Right atrium auricular region (tissue), 2 donors: ENCODE measurements at regions not wholly inside any gene's neighbourhood (a gene's known extent, or its start where the extent isn't known, plus 50 kb on each side); places are given as distances from the start of the nearest gene placed in this dataset.

Experiments used
- DNase-seq: peaks from one replicate; pipeline ENCODE4 v3.0.0-alpha.2; 2019; ENCODE audit warnings: low spot score
- H3K27ac ChIP-seq, 2 donors: fragments of 200-600 bp; sonication (generic); 1 replicate in 1 of 2; 2 replicates in 1 of 2; pipeline ENCODE4 v1.5.1; 2016 to 2019
- H3K27me3 ChIP-seq, 2 donors: fragments of 200-600 bp; sonication (generic); one replicate each; pipeline versions ENCODE4 v1.5.1 to v1.6.0; 2017 to 2019
- H3K36me3 ChIP-seq: fragments of 200-600 bp; sonication (generic); one replicate; pipeline ENCODE4 v1.5.1; 2016
- H3K4me1 ChIP-seq, 2 donors: fragments of 200-600 bp; sonication (generic); one replicate each; pipeline versions ENCODE4 v1.5.1 to v1.6.0; 2017 to 2019
- H3K4me3 ChIP-seq, 2 donors: fragments of 200-600 bp; sonication (generic); 1 replicate in 1 of 2; 2 replicates in 1 of 2; pipeline ENCODE4 v1.5.1; 2017 to 2019; ENCODE audit warnings: mild to moderate bottlenecking in 1 of 2, moderate library complexity in 1 of 2
- H3K9me3 ChIP-seq, 2 donors: fragments of 200-600 bp; sonication (generic); one replicate each; pipeline ENCODE4 v1.5.1; 2019
- TF ChIP-seq, protein P1 (sequence below), 2 donors: fragments of 200-600 bp; sonication (generic); IDR thresholded peaks; one replicate each; pipeline ENCODE4 v1.5.1; 2019; ENCODE audit warnings: antibody characterized with exemption in 2 of 2

DNA sequence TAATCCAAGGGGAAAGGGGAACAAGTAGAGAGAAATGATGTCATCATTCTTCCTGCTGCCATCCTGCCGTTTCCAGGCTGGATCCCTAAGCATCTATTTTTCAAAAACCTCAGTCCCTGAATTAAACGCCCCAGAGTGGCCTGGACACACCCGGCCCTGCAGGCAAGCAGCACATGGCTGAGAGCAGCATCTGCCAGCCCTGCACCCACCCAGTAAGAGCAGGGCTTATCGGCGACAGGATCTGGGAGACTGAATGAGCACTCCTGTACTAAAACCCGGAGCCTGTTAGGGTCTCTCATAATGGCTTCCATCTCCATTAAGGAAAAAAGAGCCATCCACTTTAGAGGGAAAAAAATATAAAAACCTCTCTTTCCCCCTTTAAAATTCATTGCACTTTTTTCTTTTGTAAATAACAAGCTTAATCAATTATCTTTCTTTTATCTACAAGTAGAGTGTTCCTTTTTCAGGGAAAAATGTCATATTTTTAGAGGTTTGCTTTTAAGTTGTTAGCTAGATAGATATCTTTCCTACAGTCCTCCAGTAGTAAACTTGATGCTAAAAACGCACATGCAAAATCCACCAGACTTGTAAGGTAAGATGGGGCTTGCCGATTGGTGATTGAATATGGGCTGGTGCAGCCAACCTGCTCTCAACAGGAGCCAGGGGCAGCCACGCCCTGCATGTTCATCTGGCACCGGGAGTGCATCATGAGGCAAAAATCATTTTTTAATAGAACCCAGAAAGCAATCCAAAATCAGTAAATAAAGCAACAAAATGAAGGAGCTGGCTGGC lies 457.8 kb downstream of the EIPR1 start:
- Histone ChIP-seq H3K4me3 (no peak overlapping the region), H3K36me3 (no peaks in the 10 kb centered on the region), H3K4me1 (no peaks in the 10 kb centered on the region), H3K27ac (no peak overlapping the region), H3K27me3 (no peaks in the 10 kb centered on the region), H3K9me3 (peaks cover 0 to 18% of the 10 kb centered on the region in 2 donors)
- DNase-seq: no peak
- TF ChIP-seq, protein P1, sequence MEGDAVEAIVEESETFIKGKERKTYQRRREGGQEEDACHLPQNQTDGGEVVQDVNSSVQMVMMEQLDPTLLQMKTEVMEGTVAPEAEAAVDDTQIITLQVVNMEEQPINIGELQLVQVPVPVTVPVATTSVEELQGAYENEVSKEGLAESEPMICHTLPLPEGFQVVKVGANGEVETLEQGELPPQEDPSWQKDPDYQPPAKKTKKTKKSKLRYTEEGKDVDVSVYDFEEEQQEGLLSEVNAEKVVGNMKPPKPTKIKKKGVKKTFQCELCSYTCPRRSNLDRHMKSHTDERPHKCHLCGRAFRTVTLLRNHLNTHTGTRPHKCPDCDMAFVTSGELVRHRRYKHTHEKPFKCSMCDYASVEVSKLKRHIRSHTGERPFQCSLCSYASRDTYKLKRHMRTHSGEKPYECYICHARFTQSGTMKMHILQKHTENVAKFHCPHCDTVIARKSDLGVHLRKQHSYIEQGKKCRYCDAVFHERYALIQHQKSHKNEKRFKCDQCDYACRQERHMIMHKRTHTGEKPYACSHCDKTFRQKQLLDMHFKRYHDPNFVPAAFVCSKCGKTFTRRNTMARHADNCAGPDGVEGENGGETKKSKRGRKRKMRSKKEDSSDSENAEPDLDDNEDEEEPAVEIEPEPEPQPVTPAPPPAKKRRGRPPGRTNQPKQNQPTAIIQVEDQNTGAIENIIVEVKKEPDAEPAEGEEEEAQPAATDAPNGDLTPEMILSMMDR (IDR thresholded peaks at IDR 0.05): no peak

DNA sequence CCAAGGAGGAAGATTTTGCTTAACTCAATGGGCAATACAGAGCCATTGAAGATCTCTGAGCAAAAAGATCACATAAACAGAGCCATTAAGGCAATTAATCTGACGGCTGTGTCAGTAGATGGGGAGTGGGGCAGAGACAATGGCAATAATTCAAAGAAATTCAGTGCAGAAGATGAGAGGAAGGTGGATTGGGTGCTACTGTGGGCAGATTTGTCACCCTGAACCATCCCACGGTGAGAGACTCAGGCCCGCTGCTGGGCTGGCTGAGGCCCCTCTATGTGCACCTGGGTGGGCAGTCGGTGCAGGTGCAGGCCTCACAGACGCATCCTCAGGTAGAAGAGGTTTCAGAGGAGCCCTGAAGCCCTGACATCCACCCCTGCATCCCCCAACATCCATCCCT lies 458.6 kb downstream of the EIPR1 start:
- Histone ChIP-seq H3K27me3 (no peaks in the 10 kb centered on the region), H3K4me1 (no peaks in the 10 kb centered on the region), H3K9me3 (peaks cover 0 to 18% of the 10 kb centered on the region in 2 donors), H3K36me3 (no peaks in the 10 kb centered on the region), H3K4me3 (no peak overlapping the region), H3K27ac (no peak overlapping the region)
- no peak for DNase-seq
- TF ChIP-seq, protein P1 (IDR thresholded peaks at IDR 0.05): no peak

DNA sequence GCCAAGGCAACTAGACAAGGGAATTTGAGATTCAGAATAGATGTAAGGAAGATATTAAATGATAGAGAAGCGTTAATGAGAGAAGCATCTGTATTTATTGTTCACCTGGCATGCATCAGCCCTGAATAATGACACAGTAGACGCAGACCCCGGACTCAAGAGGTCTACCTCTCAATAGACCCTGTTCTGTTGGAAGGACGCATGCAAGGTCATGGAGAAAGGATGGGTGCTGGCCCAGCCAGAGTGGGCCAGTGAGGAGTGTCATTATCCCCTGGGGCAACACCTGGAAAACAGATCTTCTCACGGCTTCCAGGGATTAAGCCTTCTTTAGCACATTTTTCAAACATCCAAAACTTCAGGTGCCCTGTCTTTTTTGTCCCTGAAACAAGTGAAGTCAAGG lies 461.0 kb downstream of the EIPR1 start:
- Histone ChIP-seq H3K4me3 (no peak overlapping the region), H3K36me3 (no peaks in the 10 kb centered on the region), H3K27ac (no peak overlapping the region), H3K4me1 (no peaks in the 10 kb centered on the region), H3K9me3 (peaks cover 0 to 18% of the 10 kb centered on the region in 2 donors), H3K27me3 (no peaks in the 10 kb centered on the region)
- DNase-seq: no peak
- TF ChIP-seq, protein P1 (IDR thresholded peaks at IDR 0.05): no peak

DNA sequence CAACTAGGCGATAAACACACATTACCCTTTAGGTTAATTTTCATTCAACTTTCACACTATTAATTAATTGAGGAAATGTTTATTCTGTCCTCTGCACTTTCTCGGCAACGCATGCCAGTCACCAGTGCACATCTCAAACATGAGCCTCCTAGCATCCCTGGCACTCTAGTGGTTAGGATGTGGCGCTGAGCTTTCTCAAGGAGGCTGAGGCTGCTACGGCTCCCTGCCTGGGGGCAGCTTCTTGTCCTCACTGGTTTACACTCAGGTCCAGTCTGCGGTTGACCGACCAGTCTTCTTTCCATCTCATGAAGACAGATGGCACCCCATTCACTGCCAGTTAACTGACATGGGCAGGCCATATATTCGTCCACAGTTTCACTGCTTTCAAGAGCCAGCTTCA lies 463.4 kb downstream of the EIPR1 start:
- Histone ChIP-seq H3K4me3 (no peak overlapping the region), H3K36me3 (no peaks in the 10 kb centered on the region), H3K27me3 (no peaks in the 10 kb centered on the region), H3K4me1 (no peaks in the 10 kb centered on the region), H3K9me3 (peaks cover 0 to 18% of the 10 kb centered on the region in 2 donors), H3K27ac (no peak overlapping the region)
- TF ChIP-seq, protein P1 (IDR thresholded peaks at IDR 0.05): no peak
- DNase-seq: no peak

DNA sequence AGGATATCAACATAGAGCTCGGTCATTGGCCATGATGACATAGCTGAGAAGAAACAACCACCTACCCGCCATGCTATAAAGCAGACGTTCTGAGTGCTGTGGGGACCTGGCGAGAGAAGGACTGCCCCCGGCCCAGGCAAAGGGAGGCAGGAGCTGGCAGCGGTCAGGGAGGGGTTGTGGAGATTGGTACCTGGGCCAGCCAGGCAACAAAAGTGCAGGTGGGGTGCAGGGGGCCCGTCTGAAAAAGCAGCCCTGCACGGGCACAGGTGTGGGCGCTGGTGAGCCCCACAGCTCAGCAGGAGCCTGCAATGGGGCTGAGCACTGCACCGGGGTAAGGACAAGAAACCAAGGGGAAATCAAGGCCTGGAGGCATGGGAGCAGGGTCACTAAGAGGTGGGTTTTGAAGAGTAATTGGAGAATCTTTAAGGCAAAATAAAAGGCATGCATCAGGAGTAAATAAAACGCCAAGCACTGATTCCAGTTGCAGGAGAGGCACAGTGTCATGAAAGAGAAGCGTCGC lies 464.0 kb downstream of the EIPR1 start:
- TF ChIP-seq, protein P1 (IDR thresholded peaks at IDR 0.05): no peak
- no peaks in the 10 kb centered on the region for H3K36me3 ChIP-seq
- no peak overlapping the region for H3K27ac ChIP-seq
- H3K4me3 ChIP-seq: no peak overlapping the region
- no peak for DNase-seq
- H3K27me3 ChIP-seq: no peaks in the 10 kb centered on the region
- peaks cover 0 to 18% of the 10 kb centered on the region in 2 donors for H3K9me3 ChIP-seq
- H3K4me1 ChIP-seq: no peaks in the 10 kb centered on the region
